SK-N-SH (cell line): ENCODE measurements at regions not wholly inside any gene's neighbourhood (a gene's known extent, or its start where the extent isn't known, plus 50 kb on each side); places are given as distances from the start of the nearest gene placed in this dataset.

Source experiments
- CTCF ChIA-PET: fragments of 300-600, 350-600 bp; formaldehyde crosslinking; extraction: SDS; loops from one replicate; lab custom pipeline; 2021; lab: Yijun Ruan, JAX
- POLR2A ChIA-PET: fragments of 350-600 bp; sonication (Branson Sonifier 250); formaldehyde crosslinking; extraction: SDS; loops from one replicate; lab custom pipeline; 2020; ENCODE audit warnings: antibody characterized with exemption, inconsistent platforms; lab: Yijun Ruan, JAX
- DNase-seq: peaks from one replicate; pipeline ENCODE4 v3.0.0; 2012
- H2AFZ ChIP-seq: fragments of 200-600 bp; sonication (generic); 2 replicates; pipeline ENCODE4 v1.8.1; 2016; ENCODE audit warnings: antibody characterized with exemption, mild to moderate bottlenecking, low read depth
- H3F3A ChIP-seq: fragments of 200-600 bp; sonication (generic); replicated peaks from 2 replicates; pipeline ENCODE3; 2016; ENCODE audit warnings: antibody characterized with exemption, mild to moderate bottlenecking; ENCODE audit not compliant: insufficient read depth
- H3K27ac ChIP-seq, 2 experiments: fragments of 200-500 bp in 1 of 2; fragments of 200-600 bp in 1 of 2; sonication (Bioruptor generic) in 1 of 2; sonication (generic), shearing (Covaris generic) in 1 of 2; 2 replicates each; pipeline versions ENCODE4 v1.5.1 to v1.6.1; 2014 to 2016; ENCODE audit warnings: low read depth in 2 of 2, inconsistent platforms in 1 of 2, low read length in 1 of 2, mild to moderate bottlenecking in 1 of 2, mixed read lengths in 1 of 2
- H3K27me3 ChIP-seq: fragments of 200-600 bp; sonication (generic), shearing (Covaris generic); 2 replicates; pipeline ENCODE4 v1.6.1; 2016; ENCODE audit warnings: mixed run types; ENCODE audit not compliant: insufficient read depth
- H3K36me3 ChIP-seq, 2 experiments: fragments of 200-500 bp in 1 of 2; fragments of 200-600 bp in 1 of 2; sonication (Bioruptor generic) in 1 of 2; sonication (generic) in 1 of 2; replicated peaks in 1 of 2; 2 replicates each; pipeline versions ENCODE3 to v1.5.1; 2014 to 2016; ENCODE audit warnings: low read length in 1 of 2, mild to moderate bottlenecking in 1 of 2; ENCODE audit not compliant: insufficient read depth in 2 of 2, control insufficient read depth in 1 of 2
- H3K4me1 ChIP-seq, 2 experiments: fragments of 200-500 bp in 1 of 2; fragments of 200-600 bp in 1 of 2; sonication (Bioruptor generic) in 1 of 2; sonication (generic), shearing (Covaris generic) in 1 of 2; 2 replicates each; pipeline versions ENCODE4 v1.5.1 to v1.6.1; 2014 to 2016; ENCODE audit warnings: low read depth in 1 of 2, low read length in 1 of 2, mixed run types in 1 of 2; ENCODE audit not compliant: insufficient read depth in 2 of 2, control insufficient read depth in 1 of 2
- H3K4me2 ChIP-seq: fragments of 200-600 bp; sonication (generic), shearing (Covaris generic); 2 replicates; pipeline ENCODE4 v1.6.1; 2017; ENCODE audit warnings: mixed run types
- H3K4me3 ChIP-seq, 2 experiments: fragments of 200-500 bp in 1 of 2; fragments of 200-600 bp in 1 of 2; sonication (Bioruptor generic) in 1 of 2; sonication (generic), shearing (Covaris generic) in 1 of 2; 2 replicates each; pipeline versions ENCODE4 v1.5.1 to v1.8.1; 2014 to 2016; ENCODE audit warnings: low read depth in 2 of 2, inconsistent platforms in 1 of 2, low read length in 1 of 2, mild to moderate bottlenecking in 1 of 2, mixed read lengths in 1 of 2, moderate library complexity in 1 of 2
- H3K79me2 ChIP-seq: fragments of 200-600 bp; sonication (generic); 2 replicates; pipeline ENCODE4 v1.8.1; 2017; ENCODE audit warnings: mild to moderate bottlenecking; ENCODE audit not compliant: insufficient read depth
- H3K9ac ChIP-seq: fragments of 200-600 bp; sonication (generic); 2 replicates; pipeline ENCODE4 v1.6.1; 2017; ENCODE audit warnings: mixed run types
- H3K9me2 ChIP-seq: fragments of 200-600 bp; sonication (generic); 2 replicates; pipeline ENCODE4 v1.6.1; 2017; ENCODE audit warnings: mixed run types
- H3K9me3 ChIP-seq: fragments of 200-600 bp; sonication (generic); 2 replicates; pipeline ENCODE4 v1.6.1; 2017; ENCODE audit warnings: mixed run types, mild to moderate bottlenecking, moderate library complexity
- H4K20me1 ChIP-seq: fragments of 200-600 bp; sonication (generic); 2 replicates; pipeline ENCODE4 v1.6.1; 2017; ENCODE audit warnings: mild to moderate bottlenecking, mixed run types; ENCODE audit not compliant: insufficient read depth
- CHD2 ChIP-seq: fragments of 150-350 bp; IDR thresholded peaks from 2 replicates; pipeline ENCODE4 v1.6.1; 2018; ENCODE audit warnings: low read length; ENCODE audit not compliant: partially characterized antibody
- ELF1 ChIP-seq: IDR thresholded peaks from 2 replicates; pipeline ENCODE4 v1.4.0; 2012
- FOXJ3 ChIP-seq: sonication (generic); formaldehyde crosslinking; IDR thresholded peaks from 2 replicates; pipeline ENCODE4 v1.5.1; 2020; ENCODE audit warnings: mild to moderate bottlenecking, missing genetic modification reagents
- FOXM1 ChIP-seq: IDR thresholded peaks from 2 replicates; pipeline ENCODE4 v1.4.0; 2012; ENCODE audit warnings: low read depth, mild to moderate bottlenecking
- GATA2 ChIP-seq: sonication (generic); formaldehyde crosslinking; IDR thresholded peaks from 2 replicates; pipeline ENCODE4 v1.5.0; 2020; ENCODE audit warnings: mild to moderate bottlenecking, missing genetic modification reagents
- MXI1 ChIP-seq: IDR thresholded peaks from 2 replicates; pipeline ENCODE4 v1.6.1; 2012; ENCODE audit warnings: mild to moderate bottlenecking, low read depth, low read length, improper control_type of control experiment
- NRF1 ChIP-seq: IDR thresholded peaks from 2 replicates; pipeline ENCODE4 v1.6.1; 2012; ENCODE audit warnings: low read depth, mild to moderate bottlenecking, low read length
- PBX3 ChIP-seq: IDR thresholded peaks from 2 replicates; pipeline ENCODE4; 2012
- RAD21 ChIP-seq: IDR thresholded peaks from 2 replicates; pipeline ENCODE4 v1.6.1; 2012; ENCODE audit warnings: mild to moderate bottlenecking, low read length
- RFX5 ChIP-seq: IDR thresholded peaks from 2 replicates; pipeline ENCODE4 v1.6.1; 2012; ENCODE audit warnings: mild to moderate bottlenecking, improper control_type of control experiment, low read length
- RXRA ChIP-seq: IDR thresholded peaks from 2 replicates; pipeline ENCODE4 v1.4.0; 2012; ENCODE audit warnings: low read depth, mild to moderate bottlenecking, borderline replicate concordance
- SIN3A ChIP-seq: IDR thresholded peaks from 2 replicates; pipeline ENCODE4 v1.6.1; 2012; ENCODE audit warnings: low read depth, mild to moderate bottlenecking, low read length, moderate library complexity, borderline replicate concordance
- SMC3 ChIP-seq: IDR thresholded peaks from 2 replicates; pipeline ENCODE4 v1.6.1; 2012; ENCODE audit warnings: low read depth, low read length, improper control_type of control experiment
- TCF12 ChIP-seq: IDR thresholded peaks from 2 replicates; pipeline ENCODE4 v1.4.0; 2012
- YY1 ChIP-seq: IDR thresholded peaks from 2 replicates; pipeline ENCODE4 v1.4.0; 2012; ENCODE audit warnings: low read depth, mild to moderate bottlenecking
- WGBS: methylation state at CpG from one replicate; pipeline ENCODE4 v1.1.6; 2017; ENCODE audit warnings: low lambda C conversion rate; 5-methylcytosine and 5-hydroxymethylcytosine counted together
- TF ChIP-seq, protein P1 (sequence below): IDR thresholded peaks from 2 replicates; pipeline ENCODE4 v1.4.0; 2012; ENCODE audit warnings: low read depth
- TF ChIP-seq, protein P2 (sequence below): IDR thresholded peaks from 2 replicates; pipeline ENCODE4 v1.6.1; 2012; ENCODE audit warnings: mild to moderate bottlenecking, low read depth, low read length, moderate library complexity
- TF ChIP-seq, protein P3 (sequence below): fragments of 150-350 bp; IDR thresholded peaks from 2 replicates; pipeline ENCODE4 v1.6.1; 2017; ENCODE audit warnings: antibody characterized with exemption, low read length, low read depth, borderline replicate concordance
- TF ChIP-seq, protein P4 (sequence below): fragments of 150-350 bp; IDR thresholded peaks from 2 replicates; pipeline ENCODE4 v1.6.1; 2016; ENCODE audit warnings: mild to moderate bottlenecking, low read depth, low read length

GRCh38 chr14:85881935-85882334, 352.0 kb downstream of the FLRT2 start:
- 8% methylated on average over 2 of the region's 2 CpGs for WGBS
- CTCF ChIA-PET, result no interaction called here

GRCh38 chr14:85878874-85879273, 348.9 kb downstream of the FLRT2 start:
- H3K79me2 ChIP-seq, result no peaks in the 10 kb centered on the region
- 5% methylated on average over 7 of the region's 7 CpGs for WGBS
- no peak for TF ChIP-seq RAD21
- no peak for TF ChIP-seq FOXM1
- no peak for TF ChIP-seq PBX3
- TF ChIP-seq, protein P1, sequence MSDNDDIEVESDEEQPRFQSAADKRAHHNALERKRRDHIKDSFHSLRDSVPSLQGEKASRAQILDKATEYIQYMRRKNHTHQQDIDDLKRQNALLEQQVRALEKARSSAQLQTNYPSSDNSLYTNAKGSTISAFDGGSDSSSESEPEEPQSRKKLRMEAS, result no peak
- TF ChIP-seq GATA2 (CRISPR knock-in tag), result no peak
- TF ChIP-seq, protein P2, sequence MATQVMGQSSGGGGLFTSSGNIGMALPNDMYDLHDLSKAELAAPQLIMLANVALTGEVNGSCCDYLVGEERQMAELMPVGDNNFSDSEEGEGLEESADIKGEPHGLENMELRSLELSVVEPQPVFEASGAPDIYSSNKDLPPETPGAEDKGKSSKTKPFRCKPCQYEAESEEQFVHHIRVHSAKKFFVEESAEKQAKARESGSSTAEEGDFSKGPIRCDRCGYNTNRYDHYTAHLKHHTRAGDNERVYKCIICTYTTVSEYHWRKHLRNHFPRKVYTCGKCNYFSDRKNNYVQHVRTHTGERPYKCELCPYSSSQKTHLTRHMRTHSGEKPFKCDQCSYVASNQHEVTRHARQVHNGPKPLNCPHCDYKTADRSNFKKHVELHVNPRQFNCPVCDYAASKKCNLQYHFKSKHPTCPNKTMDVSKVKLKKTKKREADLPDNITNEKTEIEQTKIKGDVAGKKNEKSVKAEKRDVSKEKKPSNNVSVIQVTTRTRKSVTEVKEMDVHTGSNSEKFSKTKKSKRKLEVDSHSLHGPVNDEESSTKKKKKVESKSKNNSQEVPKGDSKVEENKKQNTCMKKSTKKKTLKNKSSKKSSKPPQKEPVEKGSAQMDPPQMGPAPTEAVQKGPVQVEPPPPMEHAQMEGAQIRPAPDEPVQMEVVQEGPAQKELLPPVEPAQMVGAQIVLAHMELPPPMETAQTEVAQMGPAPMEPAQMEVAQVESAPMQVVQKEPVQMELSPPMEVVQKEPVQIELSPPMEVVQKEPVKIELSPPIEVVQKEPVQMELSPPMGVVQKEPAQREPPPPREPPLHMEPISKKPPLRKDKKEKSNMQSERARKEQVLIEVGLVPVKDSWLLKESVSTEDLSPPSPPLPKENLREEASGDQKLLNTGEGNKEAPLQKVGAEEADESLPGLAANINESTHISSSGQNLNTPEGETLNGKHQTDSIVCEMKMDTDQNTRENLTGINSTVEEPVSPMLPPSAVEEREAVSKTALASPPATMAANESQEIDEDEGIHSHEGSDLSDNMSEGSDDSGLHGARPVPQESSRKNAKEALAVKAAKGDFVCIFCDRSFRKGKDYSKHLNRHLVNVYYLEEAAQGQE, result no peak
- TF ChIP-seq SMC3, result no peak
- TF ChIP-seq, protein P3, sequence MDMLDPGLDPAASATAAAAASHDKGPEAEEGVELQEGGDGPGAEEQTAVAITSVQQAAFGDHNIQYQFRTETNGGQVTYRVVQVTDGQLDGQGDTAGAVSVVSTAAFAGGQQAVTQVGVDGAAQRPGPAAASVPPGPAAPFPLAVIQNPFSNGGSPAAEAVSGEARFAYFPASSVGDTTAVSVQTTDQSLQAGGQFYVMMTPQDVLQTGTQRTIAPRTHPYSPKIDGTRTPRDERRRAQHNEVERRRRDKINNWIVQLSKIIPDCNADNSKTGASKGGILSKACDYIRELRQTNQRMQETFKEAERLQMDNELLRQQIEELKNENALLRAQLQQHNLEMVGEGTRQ, result no peak
- TF ChIP-seq, protein P4, sequence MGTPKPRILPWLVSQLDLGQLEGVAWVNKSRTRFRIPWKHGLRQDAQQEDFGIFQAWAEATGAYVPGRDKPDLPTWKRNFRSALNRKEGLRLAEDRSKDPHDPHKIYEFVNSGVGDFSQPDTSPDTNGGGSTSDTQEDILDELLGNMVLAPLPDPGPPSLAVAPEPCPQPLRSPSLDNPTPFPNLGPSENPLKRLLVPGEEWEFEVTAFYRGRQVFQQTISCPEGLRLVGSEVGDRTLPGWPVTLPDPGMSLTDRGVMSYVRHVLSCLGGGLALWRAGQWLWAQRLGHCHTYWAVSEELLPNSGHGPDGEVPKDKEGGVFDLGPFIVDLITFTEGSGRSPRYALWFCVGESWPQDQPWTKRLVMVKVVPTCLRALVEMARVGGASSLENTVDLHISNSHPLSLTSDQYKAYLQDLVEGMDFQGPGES, result no peak
- no peak for TF ChIP-seq RFX5
- ChIA-PET POLR2A (no interaction called here), CTCF (no interaction called here)
- H3K4me2 ChIP-seq, result no peak overlapping the region
- H3K9ac ChIP-seq, result no peak overlapping the region
- H2AFZ ChIP-seq, result no peak overlapping the region
- no peaks in the 10 kb centered on the region for H4K20me1 ChIP-seq
- H3K4me3 ChIP-seq, result no peak overlapping the region
- no peaks in the 10 kb centered on the region for H3F3A ChIP-seq
- H3K9me3 ChIP-seq, result no peaks in the 10 kb centered on the region
- H3K27me3 ChIP-seq, result peaks cover 5% of the 10 kb centered on the region; the same call in 1 of the 2 replicates
- DNase-seq, result no peak
- no peak overlapping the region for H3K27ac ChIP-seq
- no peaks in the 10 kb centered on the region for H3K9me2 ChIP-seq
- no peaks in the 10 kb centered on the region for H3K36me3 ChIP-seq
- no peaks in the 10 kb centered on the region for H3K4me1 ChIP-seq

More at GRCh38 chr14:85881935-85882334, 352.0 kb downstream of the FLRT2 start:
- Histone ChIP-seq H3K27ac (no peak overlapping the region), H3K9ac (no peak overlapping the region), H3K27me3 (peaks cover 5% of the 10 kb centered on the region; the same call in 1 of the 2 replicates), H3K4me3 (no peak overlapping the region), H3K36me3 (no peaks in the 10 kb centered on the region), H4K20me1 (no peaks in the 10 kb centered on the region), H3K9me2 (no peaks in the 10 kb centered on the region), H2AFZ (no peak overlapping the region), H3K4me1 (no peaks in the 10 kb centered on the region), H3K4me2 (no peak overlapping the region), H3K9me3 (no peaks in the 10 kb centered on the region), H3K79me2 (no peaks in the 10 kb centered on the region), H3F3A (no peaks in the 10 kb centered on the region)
- no peak for DNase-seq
- POLR2A ChIA-PET, result no interaction called here
- TF ChIP-seq MXI1 (no peak), YY1 (no peak), NRF1 (no peak), TCF12 (no peak), RXRA (no peak), CHD2 (no peak), ELF1 (no peak), PBX3 (no peak), SIN3A (no peak), SMC3 (no peak), FOXJ3 (CRISPR knock-in tag) (no peak)
- TF ChIP-seq, protein P1, result no peak
